GM23338 (cell line): ENCODE measurements at regions not wholly inside any gene's neighbourhood (a gene's known extent, or its start where the extent isn't known, plus 50 kb on each side); places are given as distances from the start of the nearest gene placed in this dataset. TPM values are rescaled to one million over a fixed set of nuclear protein-coding genes. Genes with fewer than 3 reads are reported as not detected.

Source experiments
- small RNA-seq: library from RNA; depleted of rRNA; stranded (forward); fragments of <200 nt; gene quantifications from one replicate; pipeline ENCODE3, GENCODE V24; 2014; ENCODE audit warnings: low replicate concordance

Small RNAs in the stretch of these regions (small RNA-seq; reads per million reads assigned to genes)
- gene RF00019, result not detected
